Gastroesophageal sphincter (tissue), 4 donors: ENCODE measurements at regions not wholly inside any gene's neighbourhood (a gene's known extent, or its start where the extent isn't known, plus 50 kb on each side); places are given as distances from the start of the nearest gene placed in this dataset.
A peak's percentile ranks its signal among the peaks of the same experiment; 100 is the strongest.

Experiments used
- ATAC-seq: fragments of 150-250 bp; one replicate; pipeline ENCODE4 v1.9.1; 2016; ENCODE audit warnings: mild to moderate bottlenecking, moderate library complexity
- H3K27ac ChIP-seq, 4 donors: fragments of 200-600 bp; sonication (generic) in 3 of 4; 1 replicate in 3 of 4; 2 replicates in 1 of 4; pipeline ENCODE4 v1.5.1; 2016 to 2019
- H3K27me3 ChIP-seq: fragments of 200-600 bp; sonication (generic); one replicate; pipeline ENCODE4 v1.5.1; 2019
- H3K36me3 ChIP-seq, 2 donors: fragments of 200-600 bp; sonication (generic); one replicate each; pipeline ENCODE4 v1.5.1; 2019; ENCODE audit warnings: control low read depth in 1 of 2
- H3K4me1 ChIP-seq, 3 donors: fragments of 200-600 bp; sonication (generic); 1 replicate in 2 of 3; 2 replicates in 1 of 3; pipeline ENCODE4 v1.5.1; 2016 to 2019; ENCODE audit warnings: control low read depth in 2 of 3
- H3K4me3 ChIP-seq, 2 donors: fragments of 200-600 bp; sonication (generic); one replicate each; pipeline ENCODE4 v1.5.1; 2019; ENCODE audit warnings: mild to moderate bottlenecking in 1 of 2, moderate library complexity in 1 of 2
- H3K9me3 ChIP-seq, 3 donors: fragments of 200-600 bp; sonication (generic); one replicate each; pipeline ENCODE4 v1.5.1; 2017 to 2019; ENCODE audit warnings: control low read depth in 2 of 3
- CTCF ChIP-seq, 4 experiments: fragments of 200-600 bp in 2 of 4; fragments of 450-650 bp in 2 of 4; sonication (generic) in 1 of 4; IDR thresholded peaks; one replicate each; pipeline ENCODE4 v1.5.1; 2017 to 2019; ENCODE audit warnings: antibody characterized with exemption in 4 of 4, mild to moderate bottlenecking in 2 of 4, moderate library complexity in 2 of 4
- EP300 ChIP-seq: sonication (generic); formaldehyde crosslinking; IDR thresholded peaks from one replicate; pipeline ENCODE4 v1.6.1; 2017; ENCODE audit warnings: antibody characterized with exemption, mild to moderate bottlenecking
- POLR2A ChIP-seq, 2 donors: fragments of 450-650 bp; IDR thresholded peaks; one replicate each; pipeline ENCODE4 v1.6.1; 2017; ENCODE audit warnings: antibody characterized with exemption in 2 of 2, mild to moderate bottlenecking in 2 of 2, moderate library complexity in 1 of 2
- POLR2AphosphoS5 ChIP-seq: sonication (generic); formaldehyde crosslinking; IDR thresholded peaks from one replicate; pipeline ENCODE4 v1.6.1; 2017; ENCODE audit warnings: antibody characterized with exemption
- WGBS, 2 donors: methylation state at CpG; one replicate each; pipeline ENCODE4 v1.1.5; 2018; ENCODE audit warnings: low coverage in 1 of 2; 5-methylcytosine and 5-hydroxymethylcytosine counted together

GRCh38 chr12:94025068-94025467, 123.3 kb upstream of the PLXNC1 start:
- no peak for TF ChIP-seq EP300
- no peak for TF ChIP-seq CTCF (IDR thresholded peaks at IDR 0.05)
- TF ChIP-seq POLR2A (IDR thresholded peaks at IDR 0.05): no peak
- no peak for TF ChIP-seq POLR2AphosphoS5

GRCh38 chr12:94025756-94026155, 122.6 kb upstream of the PLXNC1 start:
- peaks cover 0 to 24% (median 0%) of the 10 kb centered on the region in 3 donors for H3K9me3 ChIP-seq
- H3K27ac ChIP-seq: peak overlapping the region in 1 of 4 donors; percentile 35
- H3K4me1 ChIP-seq: no peaks in the 10 kb centered on the region
- TF ChIP-seq POLR2AphosphoS5 (no peak), EP300 (no peak), POLR2A (IDR thresholded peaks at IDR 0.05) (no peak), CTCF (IDR thresholded peaks at IDR 0.05) (no peak)
- ATAC-seq: no peak
- WGBS, 2 donors: 56 to 89% methylated on average over 1 of the region's 1 CpG
- H3K27me3 ChIP-seq: no peaks in the 10 kb centered on the region
- H3K4me3 ChIP-seq: no peak overlapping the region
- H3K36me3 ChIP-seq: no peaks in the 10 kb centered on the region

More at GRCh38 chr12:94025068-94025467, 123.3 kb upstream of the PLXNC1 start:
- no peaks in the 10 kb centered on the region for H3K27me3 ChIP-seq
- ATAC-seq: peak; percentile 5
- no peak overlapping the region for H3K4me3 ChIP-seq
- H3K27ac ChIP-seq: no peak overlapping the region
- H3K9me3 ChIP-seq: peaks cover 0 to 24% (median 0%) of the 10 kb centered on the region in 3 donors
- 67 to 74% methylated on average over 3 to 4 of the region's 4 CpGs for WGBS, 2 donors
- no peaks in the 10 kb centered on the region for H3K4me1 ChIP-seq
- H3K36me3 ChIP-seq: no peaks in the 10 kb centered on the region

- H3K9me3 ChIP-seq: peaks cover 0 to 24% (median 0%) of the 10 kb centered on the region in 3 donors
- no peak overlapping the region for H3K27ac ChIP-seq
- no peaks in the 10 kb centered on the region for H3K27me3 ChIP-seq
- no peak for ATAC-seq
- no peak overlapping the region for H3K4me3 ChIP-seq
- no peaks in the 10 kb centered on the region for H3K4me1 ChIP-seq
- no peak for TF ChIP-seq CTCF (IDR thresholded peaks at IDR 0.05)
- TF ChIP-seq POLR2A (IDR thresholded peaks at IDR 0.05): no peak
- TF ChIP-seq EP300: no peak
- TF ChIP-seq POLR2AphosphoS5: no peak
- H3K36me3 ChIP-seq: no peaks in the 10 kb centered on the region
Observed at GRCh38 chr12:94026596-94026995, 121.8 kb upstream of the PLXNC1 start.

- no peak overlapping the region for H3K4me3 ChIP-seq
- ATAC-seq: no peak
- H3K4me1 ChIP-seq: no peaks in the 10 kb centered on the region
- peaks cover 0 to 24% (median 0%) of the 10 kb centered on the region in 3 donors for H3K9me3 ChIP-seq
- no peaks in the 10 kb centered on the region for H3K27me3 ChIP-seq
- whole genome bisulfite sequencing, 2 donors: 93 to 100% methylated on average over 2 to 3 of the region's 3 CpGs
- H3K36me3 ChIP-seq: no peaks in the 10 kb centered on the region
- TF ChIP-seq CTCF (IDR thresholded peaks at IDR 0.05) (no peak), POLR2AphosphoS5 (no peak), POLR2A (IDR thresholded peaks at IDR 0.05) (no peak), EP300 (no peak)
- H3K27ac ChIP-seq: no peak overlapping the region
Observed at GRCh38 chr12:94027561-94027960, 120.8 kb upstream of the PLXNC1 start.

- 72 to 92% methylated on average over 2 of the region's 2 CpGs for WGBS, 2 donors
- TF ChIP-seq EP300: no peak
- TF ChIP-seq POLR2A (IDR thresholded peaks at IDR 0.05): no peak
- no peak for TF ChIP-seq POLR2AphosphoS5
- no peak for TF ChIP-seq CTCF (IDR thresholded peaks at IDR 0.05)
- Histone ChIP-seq H3K27me3 (no peaks in the 10 kb centered on the region), H3K36me3 (no peaks in the 10 kb centered on the region), H3K9me3 (peaks cover 0 to 6% (median 0%) of the 10 kb centered on the region in 3 donors), H3K27ac (no peak overlapping the region), H3K4me1 (no peaks in the 10 kb centered on the region), H3K4me3 (no peak overlapping the region)
- ATAC-seq: no peak
Observed at GRCh38 chr12:94031763-94032162, 116.6 kb upstream of the PLXNC1 start.
